Esophagus squamous epithelium (tissue), 4 donors: ENCODE measurements at regions not wholly inside any gene's neighbourhood (a gene's known extent, or its start where the extent isn't known, plus 50 kb on each side); places are given as distances from the start of the nearest gene placed in this dataset.

Source experiments
- POLR2A ChIP-seq, 4 donors: fragments of 450-650 bp; IDR thresholded peaks; one replicate each; pipeline ENCODE4 v1.6.1; 2017; ENCODE audit warnings: antibody characterized with exemption in 4 of 4, mild to moderate bottlenecking in 4 of 4, moderate library complexity in 3 of 4
- TF ChIP-seq, protein P1 (sequence below), 6 experiments: fragments of 450-650 bp in 4 of 6; fragments of 200-600 bp in 2 of 6; sonication (generic) in 2 of 6; IDR thresholded peaks; one replicate each; pipeline ENCODE4 v1.5.1; 2016 to 2019; ENCODE audit warnings: antibody characterized with exemption in 6 of 6, mild to moderate bottlenecking in 4 of 6, moderate library complexity in 4 of 6

DNA sequence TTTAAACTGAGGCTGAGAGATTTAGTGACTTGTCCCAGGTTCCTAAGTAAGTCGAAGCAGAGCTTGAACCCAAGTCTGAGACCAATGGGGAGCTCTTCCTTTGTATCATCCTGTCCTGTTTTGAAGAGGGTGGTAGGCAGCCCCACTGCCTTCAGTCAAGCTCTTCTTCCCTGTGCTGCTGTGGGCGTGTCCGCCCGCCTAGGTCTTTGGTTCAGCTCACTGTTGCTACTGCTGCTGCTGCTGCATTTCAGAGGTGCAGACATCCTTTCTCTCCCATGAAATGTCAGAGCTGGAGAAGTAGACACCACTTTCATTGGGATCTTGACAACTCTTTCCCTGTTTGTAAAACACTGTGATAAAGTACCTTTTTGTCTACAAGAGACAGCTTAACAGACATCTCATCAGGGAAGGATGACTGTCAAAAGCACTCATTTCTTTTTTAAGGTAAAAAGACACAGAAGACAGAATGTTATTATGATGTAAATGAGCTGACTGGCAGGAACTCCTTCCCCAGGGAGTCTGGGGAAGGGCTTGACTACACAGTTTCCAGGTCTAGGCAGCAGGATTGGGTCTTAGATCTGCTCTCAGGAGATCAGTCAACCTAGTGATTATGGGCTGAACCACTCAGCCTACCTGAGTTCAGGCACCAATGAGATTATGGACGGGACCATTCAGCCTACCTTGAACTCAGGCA lies 91.7 kb upstream of the TRIB2 start:
- TF ChIP-seq, protein P1, sequence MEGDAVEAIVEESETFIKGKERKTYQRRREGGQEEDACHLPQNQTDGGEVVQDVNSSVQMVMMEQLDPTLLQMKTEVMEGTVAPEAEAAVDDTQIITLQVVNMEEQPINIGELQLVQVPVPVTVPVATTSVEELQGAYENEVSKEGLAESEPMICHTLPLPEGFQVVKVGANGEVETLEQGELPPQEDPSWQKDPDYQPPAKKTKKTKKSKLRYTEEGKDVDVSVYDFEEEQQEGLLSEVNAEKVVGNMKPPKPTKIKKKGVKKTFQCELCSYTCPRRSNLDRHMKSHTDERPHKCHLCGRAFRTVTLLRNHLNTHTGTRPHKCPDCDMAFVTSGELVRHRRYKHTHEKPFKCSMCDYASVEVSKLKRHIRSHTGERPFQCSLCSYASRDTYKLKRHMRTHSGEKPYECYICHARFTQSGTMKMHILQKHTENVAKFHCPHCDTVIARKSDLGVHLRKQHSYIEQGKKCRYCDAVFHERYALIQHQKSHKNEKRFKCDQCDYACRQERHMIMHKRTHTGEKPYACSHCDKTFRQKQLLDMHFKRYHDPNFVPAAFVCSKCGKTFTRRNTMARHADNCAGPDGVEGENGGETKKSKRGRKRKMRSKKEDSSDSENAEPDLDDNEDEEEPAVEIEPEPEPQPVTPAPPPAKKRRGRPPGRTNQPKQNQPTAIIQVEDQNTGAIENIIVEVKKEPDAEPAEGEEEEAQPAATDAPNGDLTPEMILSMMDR (IDR thresholded peaks at IDR 0.05), result no peak
- no peak for TF ChIP-seq POLR2A (IDR thresholded peaks at IDR 0.05)
